Transverse colon (tissue), 4 donors: ENCODE measurements at regions not wholly inside any gene's neighbourhood (a gene's known extent, or its start where the extent isn't known, plus 50 kb on each side); places are given as distances from the start of the nearest gene placed in this dataset.
"Not testable (repeated sequence)": the region's sequence is repeated elsewhere in the genome, so short reads cannot be mapped to it uniquely, and the experiment has no call there.

Experiments
- DNase-seq: peaks from one replicate; pipeline ENCODE4 v3.0.0-alpha.2; 2019
- H3K27ac ChIP-seq, 4 donors: fragments of 200-600 bp; sonication (generic); 2 replicates each; pipeline ENCODE4 v1.5.1; 2016 to 2018; ENCODE audit warnings: inconsistent platforms in 4 of 4
- H3K27me3 ChIP-seq: fragments of 200-600 bp; sonication (generic); 2 replicates; pipeline ENCODE4 v1.5.1; 2017; ENCODE audit warnings: inconsistent platforms
- H3K36me3 ChIP-seq, 4 donors: fragments of 200-600 bp; sonication (generic); 2 replicates each; pipeline ENCODE4 v1.5.1; 2017 to 2019; ENCODE audit warnings: inconsistent platforms in 4 of 4
- H3K4me1 ChIP-seq, 4 donors: fragments of 200-600 bp; sonication (generic); 2 replicates each; pipeline ENCODE4 v1.5.1; 2017 to 2020; ENCODE audit warnings: inconsistent platforms in 4 of 4
- H3K4me3 ChIP-seq, 4 donors: fragments of 200-600 bp; sonication (generic); 1 replicate in 1 of 4; 2 replicates in 3 of 4; pipeline versions ENCODE4 v1.5.1 to v1.6.1; 2017 to 2019; ENCODE audit warnings: inconsistent platforms in 4 of 4
- H3K9me3 ChIP-seq, 2 donors: fragments of 200-600 bp; sonication (generic); 2 replicates each; pipeline ENCODE4 v1.5.1; 2017 to 2019; ENCODE audit warnings: inconsistent platforms in 2 of 2
- EP300 ChIP-seq: sonication (generic); formaldehyde crosslinking; IDR thresholded peaks from one replicate; pipeline ENCODE4 v1.6.1; 2017; ENCODE audit warnings: antibody characterized with exemption, low read depth
- POLR2A ChIP-seq: fragments of 450-650 bp; IDR thresholded peaks from one replicate; pipeline ENCODE4 v1.6.1; 2016; ENCODE audit warnings: antibody characterized with exemption, mild to moderate bottlenecking, moderate library complexity
- POLR2AphosphoS5 ChIP-seq, 3 donors: sonication (generic); formaldehyde crosslinking; IDR thresholded peaks; one replicate each; pipeline ENCODE4 v1.6.1; 2016; ENCODE audit warnings: antibody characterized with exemption in 3 of 3
- WGBS, 2 donors: methylation state at CpG; one replicate each; pipeline ENCODE4 v1.1.5; 2018; ENCODE audit warnings: low coverage in 1 of 2; 5-methylcytosine and 5-hydroxymethylcytosine counted together
- in situ Hi-C, 4 donors: fragments of 200-750 bp; cut with MboI; loops; one replicate each; pipeline versions ENCODE4 v1.15.0 to v1.15.1; 2017; ENCODE audit warnings: low sequenced_read_pairs in 3 of 4, low pct_ligation_motif_present in 1 of 4, low pct_unique_long_range_greater_than_20kb in 1 of 4
- intact Hi-C: fragments of 100-400 bp; cut with DNase I; formaldehyde crosslinking; loops from one replicate; pipeline ENCODE4 v1.15.1; 2023; ENCODE audit warnings: low total_unique reads
- TF ChIP-seq, protein P1 (sequence below), 5 experiments: fragments of 200-600 bp in 3 of 5; fragments of 450-650 bp in 2 of 5; sonication (generic) in 3 of 5; IDR thresholded peaks; 1 replicate in 2 of 5; 2 replicates in 3 of 5; pipeline ENCODE4 v1.5.1; 2016 to 2017; ENCODE audit warnings: antibody characterized with exemption in 5 of 5, inconsistent platforms in 3 of 5, mild to moderate bottlenecking in 2 of 5, moderate library complexity in 1 of 5

GRCh38 chr5:155148694-155149093, 135.1 kb downstream of the KIF4B start:
- in situ Hi-C loops = no loop called here
- no peak overlapping the region for H3K4me3 ChIP-seq
- H3K27me3 ChIP-seq = no peaks in the 10 kb centered on the region
- DNase-seq = no peak
- H3K9me3 ChIP-seq = no peaks in the 10 kb centered on the region
- no peaks in the 10 kb centered on the region for H3K36me3 ChIP-seq
- H3K27ac ChIP-seq = no peak overlapping the region
- no peaks in the 10 kb centered on the region for H3K4me1 ChIP-seq
- intact Hi-C loops = no loop called here
- TF ChIP-seq POLR2A (no peak), EP300 (no peak), POLR2AphosphoS5 (IDR thresholded peaks at IDR 0.05) (no peak)
- TF ChIP-seq, protein P1, sequence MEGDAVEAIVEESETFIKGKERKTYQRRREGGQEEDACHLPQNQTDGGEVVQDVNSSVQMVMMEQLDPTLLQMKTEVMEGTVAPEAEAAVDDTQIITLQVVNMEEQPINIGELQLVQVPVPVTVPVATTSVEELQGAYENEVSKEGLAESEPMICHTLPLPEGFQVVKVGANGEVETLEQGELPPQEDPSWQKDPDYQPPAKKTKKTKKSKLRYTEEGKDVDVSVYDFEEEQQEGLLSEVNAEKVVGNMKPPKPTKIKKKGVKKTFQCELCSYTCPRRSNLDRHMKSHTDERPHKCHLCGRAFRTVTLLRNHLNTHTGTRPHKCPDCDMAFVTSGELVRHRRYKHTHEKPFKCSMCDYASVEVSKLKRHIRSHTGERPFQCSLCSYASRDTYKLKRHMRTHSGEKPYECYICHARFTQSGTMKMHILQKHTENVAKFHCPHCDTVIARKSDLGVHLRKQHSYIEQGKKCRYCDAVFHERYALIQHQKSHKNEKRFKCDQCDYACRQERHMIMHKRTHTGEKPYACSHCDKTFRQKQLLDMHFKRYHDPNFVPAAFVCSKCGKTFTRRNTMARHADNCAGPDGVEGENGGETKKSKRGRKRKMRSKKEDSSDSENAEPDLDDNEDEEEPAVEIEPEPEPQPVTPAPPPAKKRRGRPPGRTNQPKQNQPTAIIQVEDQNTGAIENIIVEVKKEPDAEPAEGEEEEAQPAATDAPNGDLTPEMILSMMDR (IDR thresholded peaks at IDR 0.05) = no peak
- 64 to 67% methylated on average over 1 of the region's 1 CpG for WGBS, 2 donors

GRCh38 chr5:155150012-155150411, 136.5 kb downstream of the KIF4B start:
- 62% methylated on average over 4 of the region's 4 CpGs; no CpG with 5 or more reads in 1 of the 2 donors for WGBS, 2 donors
- Histone ChIP-seq H3K4me1 (no peaks in the 10 kb centered on the region), H3K36me3 (no peaks in the 10 kb centered on the region), H3K27me3 (no peaks in the 10 kb centered on the region), H3K4me3 (no peak overlapping the region), H3K9me3 (no peaks in the 10 kb centered on the region), H3K27ac (no peak overlapping the region)
- intact Hi-C loops = no loop called here
- TF ChIP-seq POLR2AphosphoS5 (IDR thresholded peaks at IDR 0.05) (no peak), POLR2A (no peak), EP300 (no peak)
- TF ChIP-seq, protein P1 (IDR thresholded peaks at IDR 0.05) = no peak
- no peak for DNase-seq
- in situ Hi-C loops = no loop called here

DNA sequence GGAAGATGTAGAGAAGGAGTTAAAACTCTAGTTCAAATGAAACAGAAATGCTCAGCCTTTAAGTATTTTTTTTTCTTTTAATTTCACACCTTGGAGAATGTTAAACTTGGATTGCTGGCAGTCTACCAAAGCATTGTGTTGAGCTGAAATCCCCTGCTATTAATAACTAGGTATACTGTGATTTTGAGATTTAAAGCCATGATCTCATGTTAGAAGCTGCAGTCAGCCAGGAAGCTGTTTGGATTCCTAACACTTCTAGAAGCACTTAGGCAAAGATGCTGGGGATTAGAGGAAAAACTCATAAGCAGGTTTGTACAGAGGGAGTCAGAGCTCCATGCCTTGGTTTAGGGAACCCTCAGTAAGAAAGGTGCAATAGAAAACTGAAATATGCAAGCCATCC, 141.4 kb downstream of the KIF4B start:
- Histone ChIP-seq H3K36me3 (no peaks in the 10 kb centered on the region), H3K9me3 (no peaks in the 10 kb centered on the region), H3K4me3 (no peak overlapping the region), H3K27me3 (no peaks in the 10 kb centered on the region), H3K27ac (no peak overlapping the region), H3K4me1 (no peaks in the 10 kb centered on the region)
- TF ChIP-seq, protein P1 (IDR thresholded peaks at IDR 0.05) = no peak
- TF ChIP-seq POLR2A (no peak), EP300 (no peak), POLR2AphosphoS5 (IDR thresholded peaks at IDR 0.05) (no peak)
- in situ Hi-C loops = no loop called here
- intact Hi-C loops = no loop called here
- no peak for DNase-seq

DNA sequence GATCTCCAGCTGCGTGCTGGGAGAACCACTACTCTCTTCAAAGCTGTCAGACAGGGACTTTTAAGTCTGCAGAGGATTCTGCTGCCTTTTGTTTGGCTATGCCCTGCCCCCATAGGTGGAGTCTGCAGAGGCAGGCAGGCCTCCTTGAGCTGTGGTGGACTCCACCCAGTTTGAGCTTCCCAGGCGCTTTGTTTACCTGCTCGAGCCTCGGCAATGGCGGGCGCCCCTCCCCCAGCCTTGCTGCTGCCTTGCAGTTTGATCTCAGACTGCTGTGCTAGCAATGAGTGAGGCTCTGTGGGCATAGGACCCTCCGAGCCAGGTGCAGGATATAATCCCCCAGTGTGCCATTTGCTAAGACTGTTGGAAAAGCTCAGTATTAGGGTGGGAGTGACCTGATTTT, 149.5 kb downstream of the KIF4B start:
- in situ Hi-C loops, DNase-seq, intact Hi-C loops, H3K9me3 ChIP-seq, H3K27ac ChIP-seq, H3K36me3 ChIP-seq, H3K27me3 ChIP-seq, H3K4me1 ChIP-seq, H3K4me3 ChIP-seq: not testable (repeated sequence)
- WGBS, 2 donors = 79% methylated on average over 6 of the region's 7 CpGs; no CpG with 5 or more reads in 1 of the 2 donors

GRCh38 chr5:155167736-155168135, 154.2 kb downstream of the KIF4B start:
- TF ChIP-seq EP300 = no peak

More at GRCh38 chr5:155167736-155168135, 154.2 kb downstream of the KIF4B start:
- Histone ChIP-seq H3K27ac (no peak overlapping the region), H3K4me1 (no peaks in the 10 kb centered on the region), H3K36me3 (no peaks in the 10 kb centered on the region), H3K27me3 (no peaks in the 10 kb centered on the region), H3K9me3 (no peaks in the 10 kb centered on the region), H3K4me3 (no peak overlapping the region)
- in situ Hi-C loops = no loop called here
- WGBS, 2 donors = 70 to 83% methylated on average over 2 to 3 of the region's 3 CpGs
- DNase-seq = no peak
- intact Hi-C loops = no loop called here
